RWPE2 (cell line): ENCODE measurements at regions not wholly inside any gene's neighbourhood (a gene's known extent, or its start where the extent isn't known, plus 50 kb on each side); places are given as distances from the start of the nearest gene placed in this dataset.
A peak's percentile ranks its signal among the peaks of the same experiment; 100 is the strongest.

Experiments
- ATAC-seq: fragments of 200-7000 bp; cut with Tn5 transposase; 3 replicates; pipeline ENCODE4 v1.9.1; 2021; ENCODE audit warnings: low read depth
- DNase-seq: peaks from one replicate; pipeline ENCODE4 v3.0.0-alpha.2; 2020; ENCODE audit warnings: low spot score
- H3K27ac ChIP-seq: fragments of 450-650 bp; 2 replicates; pipeline ENCODE4 v1.5.1; 2017; ENCODE audit warnings: mild to moderate bottlenecking; ENCODE audit not compliant: poor library complexity, severe bottlenecking
- H3K27me3 ChIP-seq: fragments of 250-450 bp; sonication (Bioruptor Pico); 2 replicates; pipeline ENCODE4 v1.5.1; 2021; ENCODE audit warnings: mild to moderate bottlenecking, moderate library complexity; ENCODE audit not compliant: insufficient read depth, poor library complexity, severe bottlenecking
- H3K36me3 ChIP-seq: fragments of 250-450 bp; sonication (Bioruptor Pico); 2 replicates; pipeline ENCODE4 v1.5.1; 2020; ENCODE audit warnings: low read depth, mild to moderate bottlenecking, moderate library complexity
- H3K4me1 ChIP-seq: fragments of 250-450 bp; sonication (Bioruptor Pico); 2 replicates; pipeline ENCODE4 v1.5.1; 2021; ENCODE audit warnings: mild to moderate bottlenecking, moderate library complexity; ENCODE audit not compliant: insufficient read depth, poor library complexity, severe bottlenecking
- H3K4me3 ChIP-seq: fragments of 250-450 bp; sonication (Bioruptor Pico); 2 replicates; pipeline ENCODE4 v1.5.1; 2021; ENCODE audit warnings: mild to moderate bottlenecking, moderate library complexity; ENCODE audit not compliant: severe bottlenecking
- H3K9me3 ChIP-seq: fragments of 250-450 bp; sonication (Bioruptor Pico); 2 replicates; pipeline ENCODE4 v1.5.1; 2021; ENCODE audit warnings: mild to moderate bottlenecking, moderate library complexity; ENCODE audit not compliant: severe bottlenecking
- CTCF ChIP-seq: fragments of 450-650 bp; IDR thresholded peaks from one replicate; pipeline ENCODE4 v1.5.1; 2017; ENCODE audit warnings: mild to moderate bottlenecking, moderate library complexity; ENCODE audit not compliant: poor library complexity, severe bottlenecking

GRCh38 chr9:105064248-105065097, 136.5 kb upstream of the ABCA1 start:
- Histone ChIP-seq H3K9me3 (no peaks in the 10 kb centered on the region), H3K4me3 (no peak overlapping the region), H3K27me3 (no peaks in the 10 kb centered on the region), H3K27ac (peak overlapping the region; percentile 96), H3K4me1 (peaks cover 22% of the 10 kb centered on the region), H3K36me3 (no peaks in the 10 kb centered on the region)
- DNase-seq, result peak; percentile 95
- TF ChIP-seq CTCF, result no peak
- peak; percentile 89 for ATAC-seq

- TF ChIP-seq CTCF, result no peak
- Histone ChIP-seq H3K27me3 (no peaks in the 10 kb centered on the region), H3K9me3 (no peaks in the 10 kb centered on the region), H3K4me1 (peaks cover 22% of the 10 kb centered on the region), H3K36me3 (no peaks in the 10 kb centered on the region), H3K27ac (peak overlapping the region; percentile 96), H3K4me3 (no peak overlapping the region)
- DNase-seq (no peak), ATAC-seq (no peak)
These were observed 137.4 kb upstream of the ABCA1 start for GRCh38 chr9:105065098-105066088.

- Histone ChIP-seq H3K9me3 (no peaks in the 10 kb centered on the region), H3K4me3 (no peak overlapping the region), H3K27ac (no peak overlapping the region), H3K36me3 (no peaks in the 10 kb centered on the region), H3K27me3 (no peaks in the 10 kb centered on the region), H3K4me1 (peaks cover 29% of the 10 kb centered on the region)
- TF ChIP-seq CTCF, result no peak
- DNase-seq, result no peak
- ATAC-seq, result no peak
These were observed 138.4 kb upstream of the ABCA1 start for GRCh38 chr9:105066275-105066865.

- ATAC-seq (no peak), DNase-seq (no peak)
- H3K9me3 ChIP-seq, result no peaks in the 10 kb centered on the region
- H3K4me1 ChIP-seq, result peaks cover 36% of the 10 kb centered on the region
- peak overlapping the region; percentile 8 for H3K27ac ChIP-seq
- H3K36me3 ChIP-seq, result no peaks in the 10 kb centered on the region
- H3K4me3 ChIP-seq, result no peak overlapping the region
- no peak for TF ChIP-seq CTCF
- no peaks in the 10 kb centered on the region for H3K27me3 ChIP-seq
These were observed 140.1 kb upstream of the ABCA1 start for GRCh38 chr9:105067895-105068580.
